ENCODE measurements at regions not wholly inside any gene's neighbourhood (a gene's known extent, or its start where the extent isn't known, plus 50 kb on each side); places are given as distances from the start of the nearest gene placed in this dataset.

DNA sequence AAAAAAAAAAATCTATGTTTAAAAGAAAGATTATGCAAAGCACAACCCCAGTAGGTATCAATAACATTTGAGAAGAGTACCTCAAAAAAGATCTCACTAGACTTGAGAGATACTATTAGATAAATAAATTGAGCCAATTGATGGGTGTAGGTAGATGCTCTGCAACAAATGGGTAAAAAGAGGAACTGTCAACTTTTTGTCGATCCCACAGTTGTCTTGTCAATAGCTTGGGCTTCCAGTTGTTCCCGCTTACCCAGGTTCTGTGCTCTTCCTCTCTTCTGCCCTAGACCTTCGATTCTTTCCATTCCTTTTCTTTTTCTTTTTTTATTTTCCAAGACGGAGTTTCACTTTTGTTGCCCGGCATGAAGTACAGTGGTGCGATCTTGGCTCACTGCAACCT is 226.9 kb downstream of the SOX4 start:
- DNase-seq = no peak

DNA sequence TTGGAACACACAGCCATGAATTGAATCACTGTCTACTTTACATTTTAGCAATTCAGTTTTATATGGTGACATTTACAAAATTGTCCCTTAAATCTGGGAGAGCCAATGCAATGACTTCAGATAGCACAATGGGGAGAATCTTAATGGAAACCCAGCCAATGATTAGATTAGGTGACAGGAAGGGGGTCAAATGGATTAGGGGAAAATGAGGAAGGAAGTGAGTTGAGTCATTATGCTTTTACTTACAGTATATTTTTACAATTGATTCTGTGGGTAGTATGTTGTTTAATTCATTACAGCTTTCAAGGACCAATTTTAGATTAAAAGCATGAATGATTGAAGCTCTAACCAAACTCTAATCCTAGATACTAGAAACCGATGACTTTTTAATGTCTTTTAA is 229.8 kb downstream of the SOX4 start:
- no peak for DNase-seq

GRCh38 chr6:21824431-21825177 is 231.1 kb downstream of the SOX4 start:
- DNase-seq = no peak

DNA sequence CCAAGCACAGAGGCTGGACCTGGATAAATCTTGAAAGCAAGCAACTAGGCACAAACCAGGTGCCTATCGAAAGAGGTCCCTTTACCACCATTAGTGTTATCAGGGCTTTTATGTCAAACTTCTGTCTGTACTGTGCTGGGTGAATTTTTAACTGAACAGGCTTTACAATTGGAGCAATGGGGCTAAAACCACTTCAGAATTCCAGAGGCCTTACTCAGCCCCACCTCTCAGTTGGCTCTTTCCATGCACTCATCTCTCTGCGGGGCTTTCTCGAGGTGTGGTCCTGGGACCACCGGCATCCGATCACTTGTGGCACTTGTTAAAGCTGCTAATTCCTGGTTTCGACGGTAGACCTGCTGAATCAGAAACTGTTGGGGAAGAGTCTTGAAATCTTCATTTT is 232.5 kb downstream of the SOX4 start:
- no peak for DNase-seq

DNA sequence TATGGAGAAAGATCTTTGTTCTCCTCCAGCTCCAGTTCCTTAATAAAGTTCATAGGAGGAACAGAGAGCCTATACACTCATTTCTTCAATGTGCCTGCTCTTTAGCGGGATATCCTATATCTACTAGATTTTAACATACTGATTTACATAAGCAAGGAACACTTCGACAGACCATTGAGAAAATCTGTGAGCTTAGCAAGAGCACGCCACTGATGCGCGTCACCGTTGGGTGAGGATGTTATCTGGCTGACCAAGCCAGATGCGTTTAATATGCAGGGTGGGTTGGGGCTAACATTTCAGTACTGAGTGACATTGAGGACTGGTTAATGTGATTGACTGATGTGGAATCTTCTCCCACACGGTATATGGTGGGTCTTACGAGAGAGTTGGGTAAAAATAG is 233.4 kb downstream of the SOX4 start:
- DNase-seq = no peak

DNA sequence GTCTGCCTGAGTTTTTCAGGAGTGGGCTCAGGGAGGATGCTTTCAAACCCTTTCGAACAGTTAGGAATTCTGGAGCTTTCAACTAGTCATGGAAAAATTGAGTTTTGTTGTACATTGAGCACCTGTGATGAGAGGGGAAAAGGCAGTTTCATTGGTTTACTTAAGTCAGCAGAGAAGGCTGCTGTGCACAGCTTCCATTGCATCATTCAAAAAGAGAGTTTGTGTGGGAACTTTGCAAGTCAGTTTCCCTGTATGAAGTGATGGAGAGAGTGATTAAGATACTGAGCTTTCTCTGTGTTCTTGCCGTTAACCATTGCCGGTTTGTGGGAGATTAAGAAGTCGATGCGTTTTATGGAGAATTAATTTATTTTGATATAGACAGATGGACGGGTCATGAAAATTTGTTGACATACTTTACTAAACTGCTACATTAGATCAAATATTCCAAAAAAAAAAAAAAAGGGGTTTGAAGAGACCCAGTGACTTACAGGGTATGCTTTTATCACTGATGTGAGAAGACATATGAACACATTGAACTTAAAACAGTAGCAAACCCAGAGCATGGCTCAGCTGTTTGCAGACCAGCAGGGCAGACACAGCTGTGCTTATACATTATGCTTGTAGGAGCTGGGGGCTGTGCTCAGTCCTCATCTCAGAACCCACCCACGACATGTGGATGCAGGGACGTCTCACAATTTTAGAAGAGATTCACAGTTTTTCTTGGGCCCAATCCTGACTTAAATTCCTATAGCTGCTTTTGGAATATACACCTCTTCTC is 234.1 kb downstream of the SOX4 start:
- no peak for DNase-seq

DNA sequence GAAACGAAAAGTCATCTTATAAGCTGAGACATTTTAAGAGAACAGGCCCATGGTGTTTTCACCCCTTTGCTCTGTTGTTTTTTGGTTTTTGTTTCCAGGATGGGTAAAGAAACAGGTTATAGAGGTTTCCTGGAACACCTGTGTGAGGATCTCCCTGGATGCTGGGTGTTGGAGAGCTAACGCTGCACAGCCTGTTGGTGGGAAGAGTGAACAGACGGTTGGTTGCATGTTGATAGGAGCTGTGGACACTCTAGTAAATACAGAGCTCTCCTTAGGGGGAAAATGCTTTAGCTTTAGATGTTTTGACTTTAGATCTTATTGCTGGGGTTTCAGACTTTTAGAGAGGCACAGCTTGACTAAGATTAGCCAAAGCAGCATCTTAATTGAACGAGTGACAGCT is 235.2 kb downstream of the SOX4 start:
- no peak for DNase-seq

- no peak for DNase-seq
These were observed 235.6 kb downstream of the SOX4 start for GRCh38 chr6:21829126-21829525.

GRCh38 chr6:21831521-21832291 is 238.2 kb downstream of the SOX4 start:
- no peak for DNase-seq

DNA sequence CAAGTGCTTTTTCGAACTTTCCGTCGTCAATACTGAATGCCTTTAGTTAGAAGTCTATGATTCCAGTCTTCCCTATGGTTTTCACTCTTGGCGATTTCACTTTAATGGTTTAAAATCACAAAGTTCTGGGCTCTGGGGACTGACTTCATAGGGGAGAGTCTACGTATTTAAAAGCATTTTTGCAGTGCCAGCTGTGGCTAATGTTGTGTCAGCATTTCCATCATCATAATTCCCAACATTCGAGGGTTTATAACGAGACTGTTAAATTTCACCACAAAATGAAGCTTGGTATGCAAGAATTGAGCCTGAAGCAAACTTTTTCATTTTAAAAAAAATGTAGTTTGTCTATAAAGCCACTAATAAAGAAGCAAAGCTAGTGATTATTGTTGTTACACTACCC is 242.7 kb downstream of the SOX4 start:
- DNase-seq = no peak

GRCh38 chr6:21836772-21837425 is 243.3 kb downstream of the SOX4 start:
- no peak for DNase-seq

DNA sequence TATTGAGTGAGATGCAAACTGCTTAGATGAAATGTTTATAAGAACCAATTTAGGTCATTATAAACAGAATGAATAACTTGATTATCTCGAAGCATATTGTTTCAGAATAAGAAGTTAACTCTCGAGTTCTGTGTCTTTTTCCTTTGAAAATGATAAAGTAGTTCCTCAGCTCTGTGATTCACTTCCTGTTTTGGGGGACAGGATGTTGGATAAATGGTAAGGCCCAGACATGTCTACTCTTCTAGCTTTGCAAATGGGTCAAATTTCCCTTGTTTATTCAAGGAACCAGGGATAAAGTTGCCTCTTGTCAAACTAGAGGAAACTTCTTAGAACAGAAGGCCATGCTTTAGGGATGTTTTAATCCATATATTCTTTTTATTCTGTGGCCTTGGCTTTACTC is 246.9 kb downstream of the SOX4 start:
- no peak for DNase-seq

DNA sequence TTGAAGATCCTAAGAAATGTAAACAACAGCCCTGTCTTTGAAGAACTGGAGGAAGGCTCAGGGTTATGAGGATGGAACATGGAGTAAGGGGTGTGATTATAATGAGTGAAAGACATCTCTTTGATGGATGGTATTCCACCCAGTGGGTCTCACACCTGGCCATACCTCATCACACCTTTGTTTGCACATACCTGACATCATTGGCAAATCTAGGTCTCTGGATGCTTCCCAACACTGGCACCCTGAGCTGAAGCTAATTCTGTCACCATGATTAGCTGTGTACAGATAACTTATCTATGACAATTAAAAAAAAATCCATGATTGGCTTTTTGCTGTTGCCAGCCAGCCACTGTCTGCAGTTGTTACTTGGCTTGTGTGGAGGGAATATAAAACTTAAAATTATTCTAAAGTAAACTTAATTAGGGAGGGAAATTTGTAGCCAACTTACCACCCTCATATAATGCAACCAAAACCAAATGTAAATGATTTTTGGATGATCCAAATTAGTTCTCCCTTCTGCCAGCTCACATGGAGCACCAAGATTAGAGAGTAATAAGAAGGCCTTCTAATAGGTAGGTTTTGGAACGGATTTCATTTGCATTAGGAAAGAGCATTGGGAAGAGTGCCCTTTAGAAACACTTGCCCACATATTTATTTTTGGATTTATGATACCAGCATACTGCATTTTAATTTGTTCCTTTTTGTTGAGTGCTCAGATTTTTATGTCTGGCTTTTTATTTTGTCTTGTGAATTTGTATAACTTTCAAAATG is 249.5 kb downstream of the SOX4 start:
- DNase-seq = no peak

GRCh38 chr6:21844120-21844917 is 250.8 kb downstream of the SOX4 start:
- no peak for DNase-seq

- DNase-seq = peak; percentile 43
These were observed 251.5 kb downstream of the SOX4 start for GRCh38 chr6:21845018-21845417.

- DNase-seq = no peak
These were observed 252.0 kb downstream of the SOX4 start for GRCh38 chr6:21845439-21846140.

DNA sequence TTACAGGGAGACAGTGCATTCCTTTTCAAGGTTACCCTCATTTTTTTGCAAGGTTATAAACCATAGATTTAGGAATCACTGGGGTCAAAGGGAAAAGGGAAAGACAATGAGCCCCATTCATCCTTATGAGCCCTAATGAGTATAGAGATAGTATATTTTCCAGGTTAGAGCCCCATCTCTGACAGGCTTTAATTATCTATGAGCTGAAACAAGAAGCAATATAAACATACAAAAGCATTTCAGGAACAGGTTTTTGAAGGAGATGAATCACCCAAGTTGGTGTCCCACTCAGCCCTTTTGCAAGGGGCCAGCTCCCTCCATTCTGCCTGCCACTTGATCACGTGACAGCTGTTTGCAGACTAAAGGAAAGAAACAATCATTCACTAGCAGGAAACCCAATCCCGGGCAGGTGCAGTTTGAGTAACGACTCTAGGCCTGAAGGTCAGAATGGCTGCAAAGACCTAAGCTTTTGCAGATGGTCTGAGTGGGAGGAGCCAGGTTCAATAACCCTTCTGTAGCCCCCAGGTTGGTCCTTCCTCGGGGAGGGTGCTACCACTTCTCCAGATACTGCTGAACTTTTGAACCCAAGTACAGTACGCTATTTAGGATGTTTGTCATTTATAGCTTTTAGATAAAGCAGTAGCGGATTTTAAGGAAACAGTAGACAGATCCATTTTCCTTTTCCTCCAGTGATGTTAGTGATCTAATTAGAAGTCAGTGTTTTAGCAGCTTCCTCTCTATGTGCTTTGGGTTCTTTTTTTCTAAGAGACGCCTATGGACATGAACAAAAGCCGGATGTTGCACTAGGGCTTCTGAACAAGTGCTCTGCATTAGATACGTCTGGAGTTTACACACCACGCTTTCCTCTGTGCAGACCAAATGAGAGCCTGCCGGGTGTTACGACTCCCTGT is 253.2 kb downstream of the SOX4 start:
- no peak for DNase-seq

DNA sequence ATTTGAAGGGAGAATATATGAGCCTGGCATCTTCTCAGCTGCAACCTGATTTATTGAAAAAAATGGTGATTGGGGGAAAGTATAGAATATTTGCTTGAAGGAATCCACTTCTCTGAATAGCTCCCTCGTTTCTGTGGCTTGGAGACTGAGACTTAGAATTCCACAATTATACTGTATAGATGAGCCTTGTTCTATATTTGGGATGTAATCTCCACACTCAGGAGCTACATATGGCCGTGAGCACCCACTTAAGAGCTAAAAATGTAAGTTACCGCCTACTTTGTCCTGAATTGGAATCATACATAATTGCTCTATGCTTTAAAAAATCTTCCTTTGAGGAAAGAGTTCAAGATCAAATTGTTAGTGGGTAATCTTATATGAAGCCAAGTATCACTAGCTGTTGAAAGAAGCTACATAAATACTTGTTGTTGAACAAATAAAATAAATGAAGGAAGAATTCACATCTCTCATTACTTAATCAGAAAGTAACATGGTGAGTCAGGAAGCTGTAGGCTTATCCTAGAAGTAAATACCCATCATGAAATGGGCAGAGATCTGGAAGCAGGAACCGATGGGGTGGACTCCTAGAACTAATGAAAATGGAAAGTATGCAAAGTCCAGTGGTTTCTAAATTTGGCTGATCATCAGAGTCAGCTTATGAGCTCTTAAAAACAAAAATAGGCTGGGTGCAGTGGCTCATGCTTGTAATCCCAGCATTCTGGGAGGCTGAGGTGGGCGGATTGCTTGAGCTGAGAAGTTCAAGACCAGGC is 254.3 kb downstream of the SOX4 start:
- no peak for DNase-seq

GRCh38 chr6:21850691-21851090 is 257.1 kb downstream of the SOX4 start:
- DNase-seq = no peak
